Lower leg skin (tissue), 4 donors: ENCODE measurements at regions not wholly inside any gene's neighbourhood (a gene's known extent, or its start where the extent isn't known, plus 50 kb on each side); places are given as distances from the start of the nearest gene placed in this dataset.
"Not testable (repeated sequence)": the region's sequence is repeated elsewhere in the genome, so short reads cannot be mapped to it uniquely, and the experiment has no call there.

ENCODE experiments used
- DNase-seq, 2 donors: peaks; one replicate each; pipeline ENCODE4 v3.0.0-alpha.2; 2019; ENCODE audit warnings: low spot score in 2 of 2
- H3K4me3 ChIP-seq: fragments of 200-600 bp; sonication (generic); 2 replicates; pipeline ENCODE4 v1.5.1; 2017; ENCODE audit warnings: mild to moderate bottlenecking, low read depth; ENCODE audit not compliant: poor library complexity, severe bottlenecking
- POLR2A ChIP-seq, 2 donors: fragments of 450-650 bp; IDR thresholded peaks; one replicate each; pipeline ENCODE4 v1.6.1; 2016 to 2017; ENCODE audit warnings: antibody characterized with exemption in 2 of 2, mild to moderate bottlenecking in 1 of 2, moderate library complexity in 1 of 2
- WGBS, 2 donors: methylation state at CpG; one replicate each; pipeline ENCODE4 v1.1.5; 2018; 5-methylcytosine and 5-hydroxymethylcytosine counted together
- intact Hi-C: fragments of 100-400 bp; cut with DNase I; formaldehyde crosslinking; loops from one replicate; pipeline ENCODE4 v1.15.0; 2023; ENCODE audit warnings: low total_unique reads
- TF ChIP-seq, protein P1 (sequence below), 3 donors: fragments of 450-650 bp; IDR thresholded peaks; one replicate each; pipeline ENCODE4 v1.5.1; 2016; ENCODE audit warnings: antibody characterized with exemption in 3 of 3, mild to moderate bottlenecking in 3 of 3, moderate library complexity in 2 of 3

DNA sequence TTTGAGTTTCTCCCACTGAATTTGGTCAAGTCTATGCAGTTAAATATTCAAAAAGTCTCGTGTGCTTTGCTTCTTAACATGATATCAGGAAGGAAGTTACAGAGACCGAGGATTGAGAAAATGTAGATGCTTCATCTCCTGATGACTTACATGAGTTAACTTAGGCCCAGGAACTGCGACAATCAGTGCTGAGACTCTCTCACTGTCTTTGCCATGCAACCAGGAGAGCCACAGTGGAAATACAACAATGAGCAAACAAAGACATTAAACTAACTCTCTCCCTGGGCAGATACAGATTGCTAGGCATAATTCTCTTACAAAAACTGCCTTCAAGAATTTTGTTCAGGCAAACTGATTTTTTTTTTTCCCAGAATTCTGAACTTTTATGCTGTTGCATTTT, 440.6 kb upstream of the EPHA7 start:
- intact Hi-C loops, result no loop called here
- no peak overlapping the region for H3K4me3 ChIP-seq
- TF ChIP-seq POLR2A (IDR thresholded peaks at IDR 0.05), result no peak
- TF ChIP-seq, protein P1, sequence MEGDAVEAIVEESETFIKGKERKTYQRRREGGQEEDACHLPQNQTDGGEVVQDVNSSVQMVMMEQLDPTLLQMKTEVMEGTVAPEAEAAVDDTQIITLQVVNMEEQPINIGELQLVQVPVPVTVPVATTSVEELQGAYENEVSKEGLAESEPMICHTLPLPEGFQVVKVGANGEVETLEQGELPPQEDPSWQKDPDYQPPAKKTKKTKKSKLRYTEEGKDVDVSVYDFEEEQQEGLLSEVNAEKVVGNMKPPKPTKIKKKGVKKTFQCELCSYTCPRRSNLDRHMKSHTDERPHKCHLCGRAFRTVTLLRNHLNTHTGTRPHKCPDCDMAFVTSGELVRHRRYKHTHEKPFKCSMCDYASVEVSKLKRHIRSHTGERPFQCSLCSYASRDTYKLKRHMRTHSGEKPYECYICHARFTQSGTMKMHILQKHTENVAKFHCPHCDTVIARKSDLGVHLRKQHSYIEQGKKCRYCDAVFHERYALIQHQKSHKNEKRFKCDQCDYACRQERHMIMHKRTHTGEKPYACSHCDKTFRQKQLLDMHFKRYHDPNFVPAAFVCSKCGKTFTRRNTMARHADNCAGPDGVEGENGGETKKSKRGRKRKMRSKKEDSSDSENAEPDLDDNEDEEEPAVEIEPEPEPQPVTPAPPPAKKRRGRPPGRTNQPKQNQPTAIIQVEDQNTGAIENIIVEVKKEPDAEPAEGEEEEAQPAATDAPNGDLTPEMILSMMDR (IDR thresholded peaks at IDR 0.05), result no peak
- DNase-seq, result no peak
- WGBS, 2 donors, result 62 to 65% methylated on average over 3 of the region's 3 CpGs

DNA sequence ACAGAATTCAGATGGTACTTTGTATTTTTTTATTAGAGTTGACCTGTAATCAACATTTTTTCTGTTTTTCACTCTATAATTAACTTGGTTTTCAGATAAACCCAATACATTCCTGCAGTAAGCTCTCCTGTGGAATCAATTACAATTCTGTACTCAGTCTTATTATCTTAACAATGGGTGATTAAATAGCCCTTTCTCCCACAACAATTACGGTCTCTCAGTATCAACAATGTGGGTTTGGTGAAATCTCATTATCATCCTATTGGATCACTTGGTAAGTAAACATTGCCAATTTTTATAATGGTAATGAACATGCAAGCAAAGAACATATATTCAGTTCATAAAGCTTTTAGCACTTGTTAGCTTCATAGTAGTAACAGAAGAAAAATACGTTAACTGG, 438.9 kb upstream of the EPHA7 start:
- TF ChIP-seq, protein P1 (IDR thresholded peaks at IDR 0.05), result no peak
- no peak for TF ChIP-seq POLR2A (IDR thresholded peaks at IDR 0.05)
- H3K4me3 ChIP-seq, result no peak overlapping the region
- 90 to 91% methylated on average over 2 of the region's 2 CpGs for WGBS, 2 donors
- DNase-seq, result no peak
- intact Hi-C loops, result no loop called here

DNA sequence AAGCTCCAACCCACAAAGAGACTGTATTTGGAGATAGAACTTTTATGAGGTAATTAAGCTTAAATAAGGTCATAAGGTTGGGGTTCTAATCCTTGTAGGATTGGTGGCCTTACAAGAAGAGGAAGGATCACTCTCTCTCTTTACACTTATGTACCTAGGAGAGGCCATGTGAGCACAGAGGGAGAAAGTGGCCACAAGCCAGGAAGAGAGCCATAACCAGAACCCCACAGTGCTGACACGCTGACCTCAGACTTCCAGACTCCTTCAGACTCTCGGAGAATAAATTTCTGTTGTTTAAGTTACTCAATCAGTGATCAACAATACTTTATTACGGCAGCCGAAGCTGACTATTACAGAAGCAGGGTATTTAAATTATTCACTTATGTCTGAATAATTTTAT, 430.5 kb upstream of the EPHA7 start:
- no peak for TF ChIP-seq POLR2A (IDR thresholded peaks at IDR 0.05)
- TF ChIP-seq, protein P1 (IDR thresholded peaks at IDR 0.05), result no peak
- intact Hi-C loops, result no loop called here
- H3K4me3 ChIP-seq, result no peak overlapping the region
- WGBS, 2 donors, result 68 to 71% methylated on average over 4 of the region's 4 CpGs
- no peak for DNase-seq

DNA sequence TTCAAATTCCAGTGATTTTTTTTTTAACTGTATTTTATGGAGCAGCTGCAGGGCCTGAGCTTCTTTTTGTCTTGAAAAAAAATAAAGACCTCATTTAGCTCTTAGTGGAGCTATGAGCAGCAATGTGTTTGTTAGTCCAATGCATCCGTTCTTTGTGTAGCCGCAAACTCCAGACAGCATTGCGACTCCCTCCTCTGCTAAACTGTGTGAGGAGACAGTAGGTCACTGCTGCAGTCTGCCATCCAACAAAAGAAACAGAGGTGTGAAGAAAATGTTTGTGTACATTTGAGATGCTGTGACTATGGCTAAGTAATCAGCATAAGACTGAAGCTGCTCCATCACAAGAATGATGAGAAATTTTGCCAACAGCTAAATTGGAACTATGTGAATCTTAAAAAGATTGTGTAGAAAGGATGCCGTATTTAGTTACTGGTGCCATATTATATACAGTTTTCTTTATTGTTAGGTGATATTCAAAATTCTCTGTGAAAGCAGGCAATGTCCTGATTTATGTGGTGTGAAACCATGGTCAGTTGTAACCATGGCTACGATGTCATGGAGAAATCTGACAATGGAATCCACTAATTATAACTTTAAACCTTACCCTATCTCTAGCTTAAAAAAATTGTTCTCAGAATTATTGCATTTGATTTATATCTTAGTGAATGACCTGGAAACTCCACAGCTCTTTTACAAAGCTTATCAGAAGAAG, 428.8 kb upstream of the EPHA7 start:
- intact Hi-C loops, result no loop called here
- 71 to 72% methylated on average over 5 of the region's 5 CpGs for WGBS, 2 donors
- TF ChIP-seq POLR2A (IDR thresholded peaks at IDR 0.05), result no peak
- TF ChIP-seq, protein P1 (IDR thresholded peaks at IDR 0.05), result no peak
- no peak overlapping the region for H3K4me3 ChIP-seq
- no peak for DNase-seq

DNA sequence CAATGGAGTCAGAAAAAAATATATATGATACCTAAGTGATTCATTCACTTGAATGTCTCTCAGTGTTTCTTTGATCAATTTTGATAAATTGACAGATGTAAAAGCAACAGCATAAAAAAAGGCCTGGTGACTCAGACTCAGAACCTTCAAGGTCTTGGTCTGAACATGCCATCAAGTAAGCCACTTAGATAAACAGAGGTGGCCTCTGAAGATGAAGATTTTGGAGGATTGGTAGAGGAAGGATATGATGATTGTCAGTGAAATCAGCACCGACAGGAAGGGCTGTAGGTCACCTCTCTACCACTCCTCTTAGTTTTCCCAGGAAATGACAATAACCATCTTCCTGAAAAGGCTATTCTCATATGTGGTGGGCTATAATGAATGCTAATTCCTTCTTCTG, 422.8 kb upstream of the EPHA7 start:
- DNase-seq, result no peak
- H3K4me3 ChIP-seq, result no peak overlapping the region
- intact Hi-C loops, result no loop called here
- TF ChIP-seq POLR2A (IDR thresholded peaks at IDR 0.05), result no peak
- TF ChIP-seq, protein P1 (IDR thresholded peaks at IDR 0.05), result no peak
- WGBS, 2 donors, result 72 to 76% methylated on average over 1 of the region's 1 CpG

DNA sequence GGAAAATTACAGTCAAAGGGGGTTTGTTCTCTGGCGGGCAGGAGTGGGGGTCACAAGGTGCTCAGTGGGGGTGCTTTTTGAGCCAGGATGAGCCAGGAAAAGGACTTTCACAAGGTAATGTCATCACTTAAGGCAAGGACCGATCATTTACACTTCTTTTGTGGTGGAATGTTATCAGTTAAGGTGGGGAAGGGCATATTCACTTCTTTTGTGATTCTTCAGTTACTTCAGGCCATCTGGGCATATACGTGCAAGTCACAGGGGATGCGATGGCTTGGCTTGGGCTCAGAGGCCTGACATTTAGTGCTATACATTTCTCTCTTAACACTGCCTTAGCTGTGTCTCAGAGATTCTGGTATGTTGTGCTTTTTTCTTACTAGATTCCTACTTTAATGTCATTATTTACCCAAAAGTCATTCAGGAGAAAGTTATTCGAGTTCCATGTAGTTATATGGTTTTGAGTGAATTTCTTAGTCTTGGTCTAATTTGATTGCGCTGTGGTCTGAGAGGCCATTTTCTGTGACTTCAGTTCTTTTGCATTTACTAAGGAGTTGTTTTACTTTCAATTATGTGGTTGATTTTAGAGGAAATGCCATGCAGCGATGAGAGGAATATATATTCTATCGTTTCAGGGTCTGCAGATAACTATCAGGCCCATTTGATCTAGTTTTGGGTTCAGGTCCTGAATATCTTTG, 416.2 kb upstream of the EPHA7 start:
- 83 to 92% methylated on average over 8 of the region's 8 CpGs for WGBS, 2 donors
- H3K4me3 ChIP-seq, intact Hi-C loops, DNase-seq: not testable (repeated sequence)

DNA sequence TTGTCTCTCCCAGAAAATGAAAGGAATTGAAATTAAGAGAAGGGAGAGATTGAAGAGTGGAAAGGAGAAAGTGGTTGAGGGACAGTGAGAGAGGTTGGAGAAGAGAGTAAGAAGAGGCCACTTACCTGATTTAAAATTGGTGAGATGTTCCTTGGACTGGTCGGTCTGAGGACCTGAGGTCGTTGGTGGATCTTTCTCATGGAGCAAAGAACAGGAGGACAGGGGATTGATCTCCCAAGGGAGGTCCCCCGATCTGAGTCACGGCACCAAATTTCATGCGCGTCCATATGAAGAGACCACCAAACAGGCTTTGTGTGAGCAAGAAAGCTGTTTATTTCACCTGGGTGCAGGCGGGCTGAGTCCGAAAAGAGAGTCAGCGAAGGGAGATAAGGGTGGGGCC, 415.7 kb upstream of the EPHA7 start:
- WGBS, 2 donors, result 79 to 83% methylated on average over 9 of the region's 9 CpGs
- DNase-seq, intact Hi-C loops, H3K4me3 ChIP-seq: not testable (repeated sequence)

DNA sequence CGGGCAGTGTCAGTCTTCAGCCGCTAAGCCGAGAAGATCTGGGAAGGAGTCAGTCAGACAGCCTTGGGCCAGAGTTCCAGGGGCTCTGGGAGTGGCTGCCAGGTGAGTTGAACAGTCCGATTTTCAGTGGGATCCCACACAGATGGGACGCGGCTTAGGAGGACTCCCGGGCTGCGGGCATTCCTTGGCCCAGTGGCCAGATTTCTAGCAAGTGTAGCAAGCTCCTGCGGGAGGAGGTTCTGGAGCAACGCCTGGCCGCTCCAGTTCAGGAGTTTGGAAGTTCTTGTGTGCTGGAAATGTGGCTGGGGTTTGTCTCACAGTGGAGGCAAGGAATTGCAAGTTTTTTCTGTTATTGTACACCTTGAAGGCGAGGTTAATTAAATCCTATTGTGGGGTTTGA, 414.0 kb upstream of the EPHA7 start:
- H3K4me3 ChIP-seq, DNase-seq, intact Hi-C loops: not testable (repeated sequence)
- WGBS, 2 donors, result 75 to 86% methylated on average over 9 to 12 of the region's 12 CpGs

DNA sequence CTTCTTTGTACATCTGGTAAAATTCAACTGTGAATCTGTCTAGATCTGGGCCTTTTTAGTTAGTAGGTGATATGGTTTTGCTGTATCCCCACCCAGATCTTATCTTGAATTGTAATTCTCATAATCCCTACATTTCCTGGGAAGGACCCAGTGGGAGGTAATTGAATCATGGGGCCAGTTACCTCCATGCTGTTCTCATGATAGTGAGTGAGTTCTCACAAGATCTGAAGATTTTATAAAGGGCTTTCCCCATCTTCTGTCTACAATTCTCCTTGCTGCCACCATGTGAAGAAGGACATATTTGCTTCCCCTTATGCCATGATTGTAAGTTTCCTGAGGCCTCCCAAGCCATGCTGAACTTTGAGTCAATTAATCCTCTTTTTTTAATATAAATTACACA, 410.4 kb upstream of the EPHA7 start:
- intact Hi-C loops, DNase-seq: not testable (repeated sequence)

More for the DNA sequence above, 410.4 kb upstream of the EPHA7 start:
- not testable (repeated sequence) for H3K4me3 ChIP-seq
